Upper lobe of right lung (tissue), 1 donor: ENCODE measurements at regions not wholly inside any gene's neighbourhood (a gene's known extent, or its start where the extent isn't known, plus 50 kb on each side); places are given as distances from the start of the nearest gene placed in this dataset.

Experiments used
- ATAC-seq: fragments of 200-7000 bp; cut with Tn5 transposase; one replicate; pipeline ENCODE4 v1.9.1; 2020; ENCODE audit warnings: mild to moderate bottlenecking, moderate library complexity
- DNase-seq: peaks from one replicate; pipeline ENCODE4 v3.0.0-alpha.2; 2020
- H3K27ac ChIP-seq: fragments of 200-600 bp; one replicate; pipeline ENCODE4 v1.8.0; 2022
- H3K27me3 ChIP-seq: fragments of 200-600 bp; one replicate; pipeline ENCODE4 v1.8.0; 2022; ENCODE audit warnings: mild to moderate bottlenecking
- H3K36me3 ChIP-seq: fragments of 200-600 bp; one replicate; pipeline ENCODE4 v1.8.0; 2022
- H3K4me1 ChIP-seq: fragments of 200-600 bp; one replicate; pipeline ENCODE4 v1.8.0; 2022
- H3K4me3 ChIP-seq: fragments of 200-600 bp; one replicate; pipeline ENCODE4 v1.8.0; 2022; ENCODE audit warnings: mild to moderate bottlenecking
- H3K9me3 ChIP-seq: fragments of 200-600 bp; one replicate; pipeline ENCODE4 v1.8.0; 2022
- intact Hi-C: fragments of 100-400 bp; cut with DNase I; formaldehyde crosslinking; loops from one replicate; pipeline ENCODE4 v1.11.0; 2022
- TF ChIP-seq, protein P1 (sequence below): fragments of 200-600 bp; IDR thresholded peaks from one replicate; pipeline ENCODE4 v1.8.0; 2022; ENCODE audit warnings: antibody characterized with exemption
- donor health status: DM: no; HTN: yes; CAD: no; lungs with severe emphysema.

- no peak for ATAC-seq
- intact Hi-C loops = no loop called here
These were observed 312.7 kb upstream of the IGFBP3 start for GRCh38 chr7:46233585-46234329.

DNA sequence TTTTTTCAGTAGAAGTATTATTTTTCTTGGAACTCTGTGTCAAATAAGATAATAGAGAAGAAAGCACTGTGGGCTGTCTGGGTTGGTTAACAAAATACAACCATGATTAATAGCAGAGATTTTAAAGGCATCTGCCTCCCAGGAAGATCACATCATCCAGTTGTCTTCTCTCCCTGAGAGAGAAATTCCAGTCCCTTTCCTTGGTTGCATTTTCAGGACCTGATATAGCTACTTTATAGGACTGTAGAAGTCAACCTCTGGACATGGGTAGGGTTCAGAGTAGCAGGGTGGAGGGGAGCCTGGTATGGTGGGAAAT, 309.9 kb upstream of the IGFBP3 start:
- no peak for ATAC-seq
- Histone ChIP-seq H3K4me1 (no peaks in the 10 kb centered on the region), H3K4me3 (no peak overlapping the region), H3K36me3 (no peaks in the 10 kb centered on the region), H3K27ac (no peak overlapping the region), H3K27me3 (no peaks in the 10 kb centered on the region), H3K9me3 (no peaks in the 10 kb centered on the region)
- TF ChIP-seq, protein P1, sequence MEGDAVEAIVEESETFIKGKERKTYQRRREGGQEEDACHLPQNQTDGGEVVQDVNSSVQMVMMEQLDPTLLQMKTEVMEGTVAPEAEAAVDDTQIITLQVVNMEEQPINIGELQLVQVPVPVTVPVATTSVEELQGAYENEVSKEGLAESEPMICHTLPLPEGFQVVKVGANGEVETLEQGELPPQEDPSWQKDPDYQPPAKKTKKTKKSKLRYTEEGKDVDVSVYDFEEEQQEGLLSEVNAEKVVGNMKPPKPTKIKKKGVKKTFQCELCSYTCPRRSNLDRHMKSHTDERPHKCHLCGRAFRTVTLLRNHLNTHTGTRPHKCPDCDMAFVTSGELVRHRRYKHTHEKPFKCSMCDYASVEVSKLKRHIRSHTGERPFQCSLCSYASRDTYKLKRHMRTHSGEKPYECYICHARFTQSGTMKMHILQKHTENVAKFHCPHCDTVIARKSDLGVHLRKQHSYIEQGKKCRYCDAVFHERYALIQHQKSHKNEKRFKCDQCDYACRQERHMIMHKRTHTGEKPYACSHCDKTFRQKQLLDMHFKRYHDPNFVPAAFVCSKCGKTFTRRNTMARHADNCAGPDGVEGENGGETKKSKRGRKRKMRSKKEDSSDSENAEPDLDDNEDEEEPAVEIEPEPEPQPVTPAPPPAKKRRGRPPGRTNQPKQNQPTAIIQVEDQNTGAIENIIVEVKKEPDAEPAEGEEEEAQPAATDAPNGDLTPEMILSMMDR = no peak
- no peak for DNase-seq
- intact Hi-C loops = no loop called here

More at GRCh38 chr7:46233585-46234329, 312.7 kb upstream of the IGFBP3 start:
- no peak overlapping the region for H3K4me3 ChIP-seq
- TF ChIP-seq, protein P1 = no peak
- no peaks in the 10 kb centered on the region for H3K36me3 ChIP-seq
- no peaks in the 10 kb centered on the region for H3K4me1 ChIP-seq
- H3K27ac ChIP-seq = no peak overlapping the region
- no peak for DNase-seq
- H3K27me3 ChIP-seq = no peaks in the 10 kb centered on the region
- no peaks in the 10 kb centered on the region for H3K9me3 ChIP-seq

DNA sequence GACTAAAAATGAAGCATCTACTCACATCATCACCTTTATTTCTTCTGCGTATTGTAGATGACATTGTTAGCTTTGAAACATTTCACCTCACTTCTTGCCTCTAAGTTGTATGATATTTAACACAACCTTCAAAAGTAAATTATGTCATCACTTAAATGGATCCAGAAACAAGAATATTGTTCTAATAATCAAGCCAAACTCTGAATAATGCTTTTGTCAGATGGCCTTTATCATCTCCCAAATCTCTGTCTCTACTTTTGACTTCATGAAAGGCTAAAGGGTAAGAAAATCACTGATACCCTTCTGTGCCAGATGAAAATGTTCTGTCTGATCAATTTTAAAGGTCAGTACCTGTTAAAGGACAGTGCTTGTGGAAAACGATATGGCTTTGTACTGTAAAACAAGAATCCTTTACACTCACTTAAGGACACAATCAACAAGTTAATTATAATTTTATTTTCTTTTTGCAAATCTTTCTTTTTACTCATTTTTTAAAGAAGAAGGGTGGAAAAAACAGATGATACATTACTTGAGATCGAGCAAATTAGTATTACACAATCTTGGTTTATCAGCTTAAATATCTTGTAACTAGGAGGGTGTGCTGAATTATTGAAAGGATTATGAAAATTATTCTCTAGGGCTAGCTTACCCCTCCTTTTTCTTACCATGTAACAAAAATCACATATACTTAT, 309.4 kb upstream of the IGFBP3 start:
- Histone ChIP-seq H3K27me3 (no peaks in the 10 kb centered on the region), H3K27ac (no peak overlapping the region), H3K4me1 (no peaks in the 10 kb centered on the region), H3K36me3 (no peaks in the 10 kb centered on the region), H3K9me3 (no peaks in the 10 kb centered on the region), H3K4me3 (no peak overlapping the region)
- no peak for DNase-seq
- TF ChIP-seq, protein P1 = no peak
- no peak for ATAC-seq
- intact Hi-C loops = no loop called here

DNA sequence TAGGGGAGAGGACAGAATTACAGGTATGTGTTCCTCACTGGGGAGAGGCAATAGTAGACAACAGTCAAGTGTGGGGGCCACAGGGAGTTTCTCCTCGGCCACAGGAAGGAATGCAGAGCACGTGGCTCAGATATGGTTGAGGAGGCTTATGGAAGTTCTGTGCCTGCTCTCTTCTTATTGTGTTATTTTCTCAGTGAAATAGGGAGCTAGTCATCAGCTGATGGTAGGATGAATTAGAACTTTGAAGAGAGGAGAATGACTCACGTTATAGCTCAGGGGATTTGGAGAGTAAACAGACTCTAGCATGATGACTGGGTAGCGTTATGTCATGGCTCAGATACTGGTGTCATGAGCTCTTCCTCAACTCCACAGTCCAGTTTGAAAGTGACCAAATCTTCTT, 308.3 kb upstream of the IGFBP3 start:
- Histone ChIP-seq H3K4me3 (no peak overlapping the region), H3K4me1 (no peaks in the 10 kb centered on the region), H3K36me3 (no peaks in the 10 kb centered on the region), H3K27me3 (no peaks in the 10 kb centered on the region), H3K27ac (no peak overlapping the region), H3K9me3 (no peaks in the 10 kb centered on the region)
- TF ChIP-seq, protein P1 = no peak
- DNase-seq (no peak), ATAC-seq (no peak)
- intact Hi-C loops = no loop called here

- no peaks in the 10 kb centered on the region for H3K9me3 ChIP-seq
- H3K27me3 ChIP-seq = no peaks in the 10 kb centered on the region
- no peaks in the 10 kb centered on the region for H3K36me3 ChIP-seq
- ATAC-seq (no peak), DNase-seq (no peak)
- H3K27ac ChIP-seq = no peak overlapping the region
- TF ChIP-seq, protein P1 = no peak
- H3K4me1 ChIP-seq = no peaks in the 10 kb centered on the region
- intact Hi-C loops = no loop called here
- no peak overlapping the region for H3K4me3 ChIP-seq
These were observed 305.8 kb upstream of the IGFBP3 start for GRCh38 chr7:46226860-46227259.
